Panc1 (cell line): ENCODE measurements at regions not wholly inside any gene's neighbourhood (a gene's known extent, or its start where the extent isn't known, plus 50 kb on each side); places are given as distances from the start of the nearest gene placed in this dataset.

Experiments
- ATAC-seq: fragments of 200-7000 bp; cut with Tn5 transposase; 2 replicates; pipeline ENCODE4 v1.9.1; 2020; ENCODE audit warnings: mild to moderate bottlenecking, moderate library complexity
- BruUV-seq: library from RNA; stranded (reverse); fragments of 400-500 nt; replicated peaks from 2 replicates; lab custom pipeline; 2021; lab: Mats Ljungman, UMichigan
- CTCF ChIA-PET: fragments of 300-600 bp; sonication (Branson Sonifier 250); formaldehyde crosslinking; loops from one replicate; lab custom pipeline; 2022; ENCODE audit warnings: antibody characterized with exemption; lab: Charles Lee
- POLR2A ChIA-PET: fragments of 300-600 bp; sonication (Branson Sonifier 250); formaldehyde crosslinking; loops from one replicate; lab custom pipeline; 2022; ENCODE audit warnings: antibody characterized with exemption; lab: Charles Lee
- DNase-seq: peaks from one replicate; pipeline ENCODE4 v3.0.0-alpha.2; 2010; ENCODE audit warnings: low read depth, low spot score
- H3K27ac ChIP-seq: 2 replicates; pipeline ENCODE4 v1.5.1; 2011; ENCODE audit warnings: mild to moderate bottlenecking, low read length, inconsistent platforms
- H3K27me3 ChIP-seq: fragments of 200-500 bp; sonication (Bioruptor generic); 2 replicates; pipeline ENCODE4 v1.6.0; 2014; ENCODE audit warnings: low read length, inconsistent platforms; ENCODE audit not compliant: control insufficient read depth, insufficient read depth
- H3K36me3 ChIP-seq: fragments of 200-500 bp; sonication (Bioruptor generic); 2 replicates; pipeline ENCODE4 v1.5.1; 2014; ENCODE audit warnings: inconsistent platforms, mild to moderate bottlenecking, low read length, moderate library complexity; ENCODE audit not compliant: control insufficient read depth, insufficient read depth
- H3K4me1 ChIP-seq: 2 replicates; pipeline ENCODE4 v1.5.1; 2011; ENCODE audit warnings: inconsistent platforms, mild to moderate bottlenecking, low read length, moderate library complexity; ENCODE audit not compliant: control insufficient read depth, insufficient read depth
- H3K4me3 ChIP-seq, 2 experiments: 2 replicates each; pipeline ENCODE4 v1.5.1; 2011 to 2012; ENCODE audit warnings: low read depth in 2 of 2, low read length in 2 of 2, mild to moderate bottlenecking in 2 of 2, inconsistent platforms in 1 of 2, moderate library complexity in 1 of 2
- H3K9me3 ChIP-seq: fragments of 200-500 bp; sonication (Bioruptor generic); 2 replicates; pipeline ENCODE4 v1.5.1; 2014; ENCODE audit warnings: low read depth, mild to moderate bottlenecking, inconsistent platforms, low read length, moderate library complexity; ENCODE audit not compliant: control insufficient read depth, insufficient read depth
- POLR2AphosphoS5 ChIP-seq: IDR thresholded peaks from 2 replicates; pipeline ENCODE4 v1.6.1; 2012; ENCODE audit warnings: mild to moderate bottlenecking, low read depth, low read length, moderate library complexity
- SIN3A ChIP-seq: IDR thresholded peaks from 2 replicates; pipeline ENCODE4 v1.6.1; 2012; ENCODE audit warnings: low read depth, mild to moderate bottlenecking, low read length, moderate library complexity, borderline replicate concordance; ENCODE audit not compliant: insufficient read depth
- TCF7L2 ChIP-seq: IDR thresholded peaks from 2 replicates; pipeline ENCODE4 v1.6.1; 2011; ENCODE audit warnings: mild to moderate bottlenecking, low read depth, low read length, inconsistent platforms
- in situ Hi-C: cut with HindIII; loops from 2 replicates; pipeline ENCODE4 v1.10.0; 2016; ENCODE audit warnings: low sequenced_read_pairs, low pct_unique_long_range_greater_than_20kb
- intact Hi-C: fragments of 100-400 bp; cut with micrococcal nuclease; formaldehyde crosslinking; loops from one replicate; pipeline ENCODE4 v1.10.0; 2022; ENCODE audit not compliant: unreplicated experiment
- TF ChIP-seq, protein P1 (sequence below), 2 experiments: IDR thresholded peaks; 2 replicates each; pipeline ENCODE4 v1.6.1; 2011 to 2012; ENCODE audit warnings: low read depth in 2 of 2, control low read depth in 1 of 2, low read length in 1 of 2, mild to moderate bottlenecking in 1 of 2, moderate library complexity in 1 of 2; ENCODE audit not compliant: insufficient read depth in 1 of 2
- TF ChIP-seq, protein P2 (sequence below): fragments of 450-650 bp; IDR thresholded peaks from 2 replicates; pipeline ENCODE4 v1.5.1; 2017; ENCODE audit warnings: mild to moderate bottlenecking

DNA sequence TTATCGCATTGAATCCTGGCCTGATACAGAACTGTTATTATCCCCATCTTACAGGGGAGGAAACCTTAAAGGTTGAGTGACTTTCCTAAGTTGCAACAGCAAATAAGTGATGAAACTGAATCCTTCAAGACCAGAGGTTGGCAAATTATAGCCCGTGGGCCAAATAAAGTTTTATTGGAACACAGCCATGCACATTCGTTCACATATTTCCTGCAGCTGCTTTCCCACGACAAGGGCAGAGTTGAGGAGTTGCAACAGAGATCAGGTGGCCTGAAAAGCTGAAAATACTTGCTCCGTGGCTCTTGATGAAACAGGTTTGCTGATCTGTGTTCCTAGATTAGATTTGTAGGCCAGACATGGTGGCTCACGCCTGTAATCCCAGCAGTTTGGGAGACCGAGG, 126.7 kb downstream of the PHETA1 start:
- CTCF ChIA-PET = no interaction called here
- ATAC-seq (no peak), DNase-seq (no peak)
- Histone ChIP-seq H3K27me3 (peaks cover 6% of the 10 kb centered on the region), H3K4me3 (no peak overlapping the region), H3K27ac (no peak overlapping the region), H3K36me3 (no peaks in the 10 kb centered on the region), H3K9me3 (no peaks in the 10 kb centered on the region), H3K4me1 (no peaks in the 10 kb centered on the region)
- intact Hi-C loops = no loop called here
- BruUV-seq = no TSS peak
- POLR2A ChIA-PET = no interaction called here
- in situ Hi-C loops = no loop called here
- no peak for TF ChIP-seq POLR2AphosphoS5

DNA sequence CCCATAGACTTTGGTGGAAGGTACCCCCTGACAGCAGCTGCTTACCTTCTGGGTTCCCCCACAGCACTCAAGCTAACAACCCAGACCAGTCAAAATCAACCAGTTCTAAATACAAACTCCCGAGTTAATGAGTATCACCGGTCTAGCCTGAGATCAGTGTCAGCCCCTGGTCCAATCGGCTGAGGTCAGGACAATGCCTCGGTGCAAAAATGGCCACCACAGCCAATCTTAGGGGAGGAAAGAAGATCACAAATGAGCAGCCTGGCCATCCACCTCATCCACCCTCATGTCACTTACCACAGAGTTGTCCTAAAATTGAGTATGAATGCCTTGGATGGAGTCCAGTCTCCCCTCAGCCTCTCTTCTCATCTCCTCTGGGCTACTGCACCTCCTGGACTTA, 128.5 kb downstream of the PHETA1 start:
- no peaks in the 10 kb centered on the region for H3K9me3 ChIP-seq
- in situ Hi-C loops (no loop called here), intact Hi-C loops (no loop called here)
- no peaks in the 10 kb centered on the region for H3K4me1 ChIP-seq
- DNase-seq (no peak), ATAC-seq (no peak)
- TF ChIP-seq, protein P1, sequence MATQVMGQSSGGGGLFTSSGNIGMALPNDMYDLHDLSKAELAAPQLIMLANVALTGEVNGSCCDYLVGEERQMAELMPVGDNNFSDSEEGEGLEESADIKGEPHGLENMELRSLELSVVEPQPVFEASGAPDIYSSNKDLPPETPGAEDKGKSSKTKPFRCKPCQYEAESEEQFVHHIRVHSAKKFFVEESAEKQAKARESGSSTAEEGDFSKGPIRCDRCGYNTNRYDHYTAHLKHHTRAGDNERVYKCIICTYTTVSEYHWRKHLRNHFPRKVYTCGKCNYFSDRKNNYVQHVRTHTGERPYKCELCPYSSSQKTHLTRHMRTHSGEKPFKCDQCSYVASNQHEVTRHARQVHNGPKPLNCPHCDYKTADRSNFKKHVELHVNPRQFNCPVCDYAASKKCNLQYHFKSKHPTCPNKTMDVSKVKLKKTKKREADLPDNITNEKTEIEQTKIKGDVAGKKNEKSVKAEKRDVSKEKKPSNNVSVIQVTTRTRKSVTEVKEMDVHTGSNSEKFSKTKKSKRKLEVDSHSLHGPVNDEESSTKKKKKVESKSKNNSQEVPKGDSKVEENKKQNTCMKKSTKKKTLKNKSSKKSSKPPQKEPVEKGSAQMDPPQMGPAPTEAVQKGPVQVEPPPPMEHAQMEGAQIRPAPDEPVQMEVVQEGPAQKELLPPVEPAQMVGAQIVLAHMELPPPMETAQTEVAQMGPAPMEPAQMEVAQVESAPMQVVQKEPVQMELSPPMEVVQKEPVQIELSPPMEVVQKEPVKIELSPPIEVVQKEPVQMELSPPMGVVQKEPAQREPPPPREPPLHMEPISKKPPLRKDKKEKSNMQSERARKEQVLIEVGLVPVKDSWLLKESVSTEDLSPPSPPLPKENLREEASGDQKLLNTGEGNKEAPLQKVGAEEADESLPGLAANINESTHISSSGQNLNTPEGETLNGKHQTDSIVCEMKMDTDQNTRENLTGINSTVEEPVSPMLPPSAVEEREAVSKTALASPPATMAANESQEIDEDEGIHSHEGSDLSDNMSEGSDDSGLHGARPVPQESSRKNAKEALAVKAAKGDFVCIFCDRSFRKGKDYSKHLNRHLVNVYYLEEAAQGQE (IDR thresholded peaks at IDR 0.05; ENCODE audit: insufficient read depth in 1 of 2, low read depth in 2 of 2, low read length in 1 of 2) = no peak
- TF ChIP-seq, protein P2, sequence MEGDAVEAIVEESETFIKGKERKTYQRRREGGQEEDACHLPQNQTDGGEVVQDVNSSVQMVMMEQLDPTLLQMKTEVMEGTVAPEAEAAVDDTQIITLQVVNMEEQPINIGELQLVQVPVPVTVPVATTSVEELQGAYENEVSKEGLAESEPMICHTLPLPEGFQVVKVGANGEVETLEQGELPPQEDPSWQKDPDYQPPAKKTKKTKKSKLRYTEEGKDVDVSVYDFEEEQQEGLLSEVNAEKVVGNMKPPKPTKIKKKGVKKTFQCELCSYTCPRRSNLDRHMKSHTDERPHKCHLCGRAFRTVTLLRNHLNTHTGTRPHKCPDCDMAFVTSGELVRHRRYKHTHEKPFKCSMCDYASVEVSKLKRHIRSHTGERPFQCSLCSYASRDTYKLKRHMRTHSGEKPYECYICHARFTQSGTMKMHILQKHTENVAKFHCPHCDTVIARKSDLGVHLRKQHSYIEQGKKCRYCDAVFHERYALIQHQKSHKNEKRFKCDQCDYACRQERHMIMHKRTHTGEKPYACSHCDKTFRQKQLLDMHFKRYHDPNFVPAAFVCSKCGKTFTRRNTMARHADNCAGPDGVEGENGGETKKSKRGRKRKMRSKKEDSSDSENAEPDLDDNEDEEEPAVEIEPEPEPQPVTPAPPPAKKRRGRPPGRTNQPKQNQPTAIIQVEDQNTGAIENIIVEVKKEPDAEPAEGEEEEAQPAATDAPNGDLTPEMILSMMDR = no peak
- no peak for TF ChIP-seq SIN3A
- TF ChIP-seq TCF7L2 = no peak
- no peak for TF ChIP-seq POLR2AphosphoS5
- ChIA-PET POLR2A (no interaction called here), CTCF (no interaction called here)
- BruUV-seq = no TSS peak
- no peak overlapping the region for H3K4me3 ChIP-seq
- no peaks in the 10 kb centered on the region for H3K36me3 ChIP-seq
- H3K27me3 ChIP-seq = peaks cover 10% of the 10 kb centered on the region
- no peak overlapping the region for H3K27ac ChIP-seq

DNA sequence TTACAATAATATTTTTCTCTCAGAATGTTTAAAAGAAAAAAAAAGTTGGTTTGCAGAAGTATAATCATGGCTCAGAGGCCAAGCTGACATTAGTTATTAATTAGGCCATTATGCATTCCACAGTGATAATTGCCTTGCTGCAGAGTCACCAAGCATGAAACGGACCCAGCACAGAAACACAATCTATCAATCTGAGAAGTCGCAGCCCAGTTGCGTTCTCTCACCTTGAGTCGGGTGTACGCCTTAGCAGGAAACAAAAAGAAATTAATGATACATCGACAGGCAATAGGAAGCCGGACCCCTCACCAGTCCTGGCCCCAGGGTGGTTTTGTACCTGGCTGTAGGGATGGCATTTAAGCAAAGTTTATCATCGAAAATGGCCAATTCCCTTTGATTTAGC, 129.7 kb downstream of the PHETA1 start:
- in situ Hi-C loops = no loop called here
- no peaks in the 10 kb centered on the region for H3K4me1 ChIP-seq
- intact Hi-C loops = no loop called here
- ChIA-PET CTCF (no interaction called here), POLR2A (no interaction called here)
- ATAC-seq (no peak), DNase-seq (no peak)
- BruUV-seq = no TSS peak
- H3K36me3 ChIP-seq = no peaks in the 10 kb centered on the region
- H3K4me3 ChIP-seq = no peak overlapping the region
- no peaks in the 10 kb centered on the region for H3K9me3 ChIP-seq
- TF ChIP-seq, protein P1 (IDR thresholded peaks at IDR 0.05; ENCODE audit: insufficient read depth in 1 of 2, low read depth in 2 of 2, low read length in 1 of 2) = no peak
- H3K27me3 ChIP-seq = peaks cover 8% of the 10 kb centered on the region
- H3K27ac ChIP-seq = no peak overlapping the region
